GM12892 (cell line): ENCODE measurements at regions not wholly inside any gene's neighbourhood (a gene's known extent, or its start where the extent isn't known, plus 50 kb on each side); places are given as distances from the start of the nearest gene placed in this dataset.

Experiments
- POLR2A ChIP-seq: IDR thresholded peaks from 2 replicates; pipeline ENCODE4 v1.6.1; 2011; ENCODE audit warnings: low read depth, low read length, control low read depth
- POLR2AphosphoS5 ChIP-seq: IDR thresholded peaks from 2 replicates; pipeline ENCODE4 v1.6.1; 2011; ENCODE audit warnings: low read depth, low read length, control low read depth
- TAF1 ChIP-seq: IDR thresholded peaks from 2 replicates; pipeline ENCODE4 v1.6.1; 2011; ENCODE audit warnings: low read depth, mild to moderate bottlenecking, control low read depth, low read length, borderline replicate concordance

DNA sequence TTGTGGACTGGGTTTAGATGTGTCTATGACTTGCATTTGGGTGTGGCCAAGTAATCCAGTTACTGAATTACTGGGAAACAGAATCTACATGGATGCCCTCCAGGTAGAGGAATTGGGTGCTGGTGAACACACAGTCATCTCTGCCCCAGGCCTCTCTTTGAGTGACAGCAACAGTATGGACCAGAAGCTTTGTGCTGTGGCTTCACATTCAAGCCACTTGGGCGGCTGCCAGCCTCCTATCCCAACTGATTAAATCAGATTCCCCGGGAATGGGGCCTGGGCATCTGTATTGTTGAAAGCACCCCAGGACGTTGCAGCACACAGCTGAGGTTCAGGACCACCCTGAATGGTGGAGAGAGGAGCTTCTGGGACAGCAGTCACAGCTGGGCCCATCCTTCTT, 144.6 kb downstream of the DHX35 start:
- no peak for TF ChIP-seq POLR2AphosphoS5
- TF ChIP-seq POLR2A: no peak
- no peak for TF ChIP-seq TAF1
